Dedifferentiated amniotic fluid mesenchymal stem cell (primary cell): ENCODE measurements at regions not wholly inside any gene's neighbourhood (a gene's known extent, or its start where the extent isn't known, plus 50 kb on each side); places are given as distances from the start of the nearest gene placed in this dataset.
"Not testable (repeated sequence)": the region's sequence is repeated elsewhere in the genome, so short reads cannot be mapped to it uniquely, and the experiment has no call there.

Experiments
- DNase-seq: peaks from one replicate; pipeline ENCODE4 v3.0.0-alpha.2; 2016; ENCODE audit errors: extremely low spot score

GRCh38 chr5:1748271-1748670 is 51.4 kb downstream of the MRPL36 start:
- DNase-seq = no peak

GRCh38 chr5:1747803-1748085 is 51.9 kb downstream of the MRPL36 start:
- DNase-seq = no peak

- no peak for DNase-seq
Measured at GRCh38 chr5:1747079-1747802, 52.4 kb downstream of the MRPL36 start.

GRCh38 chr5:1746371-1747078 is 53.1 kb downstream of the MRPL36 start:
- no peak for DNase-seq

GRCh38 chr5:1745796-1746370 is 53.8 kb downstream of the MRPL36 start:
- DNase-seq = no peak

- no peak for DNase-seq
Measured at GRCh38 chr5:1745123-1745795, 54.4 kb downstream of the MRPL36 start.

GRCh38 chr5:1744393-1745122 is 55.1 kb downstream of the MRPL36 start:
- DNase-seq = no peak

GRCh38 chr5:1743769-1744085 is 55.9 kb downstream of the MRPL36 start:
- no peak for DNase-seq

- DNase-seq = no peak
Measured at GRCh38 chr5:1743061-1743768, 56.4 kb downstream of the MRPL36 start.

- DNase-seq = no peak
Measured at GRCh38 chr5:1737790-1738405, 61.7 kb downstream of the MRPL36 start.

GRCh38 chr5:1736889-1737711 is 62.5 kb downstream of the MRPL36 start:
- DNase-seq = no peak

GRCh38 chr5:1736065-1736464 is 63.6 kb downstream of the MRPL36 start:
- no peak for DNase-seq

- no peak for DNase-seq
Measured at GRCh38 chr5:1735320-1735970, 64.2 kb downstream of the MRPL36 start.

GRCh38 chr5:1734908-1735289 is 64.7 kb downstream of the MRPL36 start:
- DNase-seq = no peak

- DNase-seq = no peak
Measured at GRCh38 chr5:1734271-1734907, 65.2 kb downstream of the MRPL36 start.

GRCh38 chr5:1733369-1733768 is 66.3 kb downstream of the MRPL36 start:
- DNase-seq = no peak

- DNase-seq = no peak
Measured at GRCh38 chr5:1732945-1733344, 66.7 kb downstream of the MRPL36 start.

GRCh38 chr5:1732238-1732941 is 67.2 kb downstream of the MRPL36 start:
- DNase-seq = no peak

GRCh38 chr5:1731855-1732237 is 67.8 kb downstream of the MRPL36 start:
- DNase-seq = not testable (repeated sequence)
